WERI-Rb-1 (cell line): ENCODE measurements at regions not wholly inside any gene's neighbourhood (a gene's known extent, or its start where the extent isn't known, plus 50 kb on each side); places are given as distances from the start of the nearest gene placed in this dataset.

Source experiments
- DNase-seq: peaks from one replicate; pipeline ENCODE4 v3.0.0-alpha.2; 2020
- H3K27ac ChIP-seq: fragments of 250-450 bp; sonication (Bioruptor Pico); 2 replicates; pipeline ENCODE4 v1.5.1; 2020; ENCODE audit warnings: mild to moderate bottlenecking, moderate library complexity
- H3K27me3 ChIP-seq: fragments of 250-450 bp; sonication (Bioruptor Pico); 2 replicates; pipeline ENCODE4 v1.5.1; 2021; ENCODE audit warnings: mild to moderate bottlenecking, low read depth, moderate library complexity; ENCODE audit not compliant: insufficient read depth, severe bottlenecking
- H3K36me3 ChIP-seq: fragments of 250-450 bp; sonication (Bioruptor Pico); 2 replicates; pipeline ENCODE4 v1.5.1; 2020; ENCODE audit warnings: mild to moderate bottlenecking, moderate library complexity
- H3K4me3 ChIP-seq: 2 replicates; pipeline ENCODE4 v1.5.1; 2011; ENCODE audit warnings: low read depth, mild to moderate bottlenecking, control low read depth, low read length
- H3K9me3 ChIP-seq: fragments of 250-450 bp; sonication (Bioruptor Pico); 2 replicates; pipeline ENCODE4 v1.5.1; 2021; ENCODE audit warnings: mild to moderate bottlenecking, moderate library complexity; ENCODE audit not compliant: severe bottlenecking
- TF ChIP-seq, protein P1 (sequence below): IDR thresholded peaks from 2 replicates; pipeline ENCODE4 v1.5.1; 2011; ENCODE audit warnings: low read depth, mild to moderate bottlenecking, control low read depth, inconsistent platforms, low read length

DNA sequence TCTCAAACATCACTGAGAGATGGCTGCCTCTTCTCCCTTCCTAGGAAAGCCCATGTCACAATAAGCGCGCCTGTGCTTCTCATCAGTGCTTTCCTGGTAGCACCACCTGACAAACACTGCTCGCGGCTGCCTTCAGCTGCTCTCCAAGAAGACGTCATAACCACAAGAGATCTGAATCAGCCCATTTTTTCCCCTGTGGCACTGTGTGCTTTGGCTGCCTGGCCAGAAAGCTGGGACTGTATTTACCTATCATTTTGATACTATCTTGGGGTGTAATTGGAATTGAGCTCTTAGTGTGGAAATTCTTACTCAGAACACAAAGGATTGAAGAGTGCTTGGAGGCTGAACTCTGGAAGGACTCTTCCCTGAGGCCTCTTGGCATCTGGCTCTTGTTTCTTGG lies 50.3 kb upstream of the EHF start:
- H3K27ac ChIP-seq: no peak overlapping the region
- no peak overlapping the region for H3K4me3 ChIP-seq
- no peaks in the 10 kb centered on the region for H3K36me3 ChIP-seq
- no peak for DNase-seq
- TF ChIP-seq, protein P1, sequence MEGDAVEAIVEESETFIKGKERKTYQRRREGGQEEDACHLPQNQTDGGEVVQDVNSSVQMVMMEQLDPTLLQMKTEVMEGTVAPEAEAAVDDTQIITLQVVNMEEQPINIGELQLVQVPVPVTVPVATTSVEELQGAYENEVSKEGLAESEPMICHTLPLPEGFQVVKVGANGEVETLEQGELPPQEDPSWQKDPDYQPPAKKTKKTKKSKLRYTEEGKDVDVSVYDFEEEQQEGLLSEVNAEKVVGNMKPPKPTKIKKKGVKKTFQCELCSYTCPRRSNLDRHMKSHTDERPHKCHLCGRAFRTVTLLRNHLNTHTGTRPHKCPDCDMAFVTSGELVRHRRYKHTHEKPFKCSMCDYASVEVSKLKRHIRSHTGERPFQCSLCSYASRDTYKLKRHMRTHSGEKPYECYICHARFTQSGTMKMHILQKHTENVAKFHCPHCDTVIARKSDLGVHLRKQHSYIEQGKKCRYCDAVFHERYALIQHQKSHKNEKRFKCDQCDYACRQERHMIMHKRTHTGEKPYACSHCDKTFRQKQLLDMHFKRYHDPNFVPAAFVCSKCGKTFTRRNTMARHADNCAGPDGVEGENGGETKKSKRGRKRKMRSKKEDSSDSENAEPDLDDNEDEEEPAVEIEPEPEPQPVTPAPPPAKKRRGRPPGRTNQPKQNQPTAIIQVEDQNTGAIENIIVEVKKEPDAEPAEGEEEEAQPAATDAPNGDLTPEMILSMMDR: no peak
- H3K9me3 ChIP-seq: no peaks in the 10 kb centered on the region
- H3K27me3 ChIP-seq: no peaks in the 10 kb centered on the region
